ENCODE measurements at regions not wholly inside any gene's neighbourhood (a gene's known extent, or its start where the extent isn't known, plus 50 kb on each side); places are given as distances from the start of the nearest gene placed in this dataset.

DNA sequence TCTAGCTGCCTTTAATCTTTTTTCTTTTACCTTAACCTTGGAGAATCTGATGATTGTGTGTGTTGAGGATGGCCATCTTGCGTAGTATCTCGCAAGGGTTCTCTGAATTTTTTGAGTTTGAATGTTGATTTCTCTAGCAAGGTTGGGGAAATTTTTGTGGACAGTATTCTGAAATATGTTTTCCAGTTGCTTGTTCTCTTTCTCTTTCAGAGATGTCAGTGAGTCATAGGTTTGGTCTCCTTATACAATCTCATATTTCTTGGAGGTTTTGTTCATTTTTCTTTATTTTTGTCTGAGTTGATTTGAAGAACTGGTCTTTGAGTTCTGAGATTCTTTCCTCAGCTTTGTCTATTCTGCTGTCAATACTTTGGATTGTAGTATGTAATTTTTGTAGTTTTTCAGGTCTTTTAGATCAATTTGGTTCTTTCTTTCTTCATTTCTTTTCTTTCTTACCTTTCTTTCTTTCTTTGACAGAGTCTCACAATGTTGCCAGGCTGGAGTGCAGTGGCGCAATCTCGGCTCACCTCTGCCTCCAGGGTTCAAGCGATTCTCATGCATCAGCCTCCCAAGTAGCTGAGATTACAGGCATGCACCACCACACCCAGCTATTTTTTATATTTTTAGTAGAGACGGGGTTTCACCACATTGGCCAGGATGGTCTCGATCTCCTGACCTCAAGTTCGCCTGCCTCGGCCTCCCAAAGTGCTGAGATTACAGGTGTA is 366.4 kb upstream of the RASGRP1 start:
- H3K9me3 Mint-ChIP-seq, result no peaks in the 10 kb centered on the region
- no peaks in the 10 kb centered on the region for H3K4me1 Mint-ChIP-seq
- no peak overlapping the region for H3K4me3 Mint-ChIP-seq
- H3K36me3 Mint-ChIP-seq, result no peaks in the 10 kb centered on the region
- no peak overlapping the region for H3K27ac Mint-ChIP-seq
- DNase-seq, result no peak
- H3K27me3 Mint-ChIP-seq, result peaks cover 5% of the 10 kb centered on the region

DNA sequence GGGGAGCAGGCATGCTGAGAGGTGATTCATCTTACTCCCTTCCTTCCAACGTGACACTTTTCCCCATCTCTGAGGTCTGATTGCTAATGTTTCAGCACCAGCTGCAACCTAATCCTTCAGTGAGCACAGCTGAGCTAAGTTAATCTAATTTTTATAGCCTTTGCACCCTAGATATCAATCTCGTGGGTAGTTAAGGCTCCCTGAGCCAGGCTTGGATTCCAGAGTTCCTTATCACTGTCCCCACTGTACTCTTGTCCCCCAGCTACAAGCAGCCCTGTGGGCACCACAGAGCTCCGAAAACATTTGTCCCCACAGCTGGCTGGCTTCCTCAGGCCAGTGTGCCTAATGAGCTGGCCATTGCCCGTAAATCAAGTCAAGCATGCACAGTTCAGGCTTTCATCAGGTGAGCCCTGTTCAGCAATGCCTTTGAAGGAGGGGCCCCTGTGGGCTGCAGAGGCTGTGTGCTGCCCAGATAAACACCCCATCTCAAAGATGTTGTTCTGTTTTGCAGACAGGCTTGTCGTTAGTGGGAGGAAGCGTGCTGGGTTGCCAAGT is 376.9 kb upstream of the RASGRP1 start:
- no peak for DNase-seq
- no peaks in the 10 kb centered on the region for H3K9me3 Mint-ChIP-seq
- H3K36me3 Mint-ChIP-seq, result no peaks in the 10 kb centered on the region
- H3K4me3 Mint-ChIP-seq, result no peak overlapping the region
- peaks cover 26% of the 10 kb centered on the region for H3K27me3 Mint-ChIP-seq
- H3K27ac Mint-ChIP-seq, result no peak overlapping the region
- no peaks in the 10 kb centered on the region for H3K4me1 Mint-ChIP-seq

DNA sequence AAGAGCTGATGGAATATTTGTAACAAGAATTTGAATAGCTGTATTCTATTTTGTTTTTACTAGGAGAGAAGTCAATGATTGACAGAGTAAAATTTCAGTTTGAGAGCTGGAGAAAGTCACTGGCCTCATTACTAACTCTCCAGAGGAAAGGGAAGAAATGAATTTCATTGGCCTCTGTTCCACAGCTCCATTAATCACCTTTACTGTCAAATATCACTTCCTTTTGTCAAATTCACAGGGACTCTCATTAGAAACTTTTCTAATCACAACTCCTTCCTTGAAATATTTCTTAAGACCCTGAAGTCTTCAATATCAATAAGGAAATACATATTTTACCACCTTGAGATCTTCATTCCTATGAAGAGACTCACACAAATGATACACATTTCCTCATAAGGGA is 379.9 kb upstream of the RASGRP1 start:
- Mint-ChIP-seq H3K9me3 (no peaks in the 10 kb centered on the region), H3K4me3 (no peak overlapping the region), H3K4me1 (no peaks in the 10 kb centered on the region), H3K27me3 (peaks cover 12% of the 10 kb centered on the region), H3K27ac (no peak overlapping the region), H3K36me3 (no peaks in the 10 kb centered on the region)
- no peak for DNase-seq

DNA sequence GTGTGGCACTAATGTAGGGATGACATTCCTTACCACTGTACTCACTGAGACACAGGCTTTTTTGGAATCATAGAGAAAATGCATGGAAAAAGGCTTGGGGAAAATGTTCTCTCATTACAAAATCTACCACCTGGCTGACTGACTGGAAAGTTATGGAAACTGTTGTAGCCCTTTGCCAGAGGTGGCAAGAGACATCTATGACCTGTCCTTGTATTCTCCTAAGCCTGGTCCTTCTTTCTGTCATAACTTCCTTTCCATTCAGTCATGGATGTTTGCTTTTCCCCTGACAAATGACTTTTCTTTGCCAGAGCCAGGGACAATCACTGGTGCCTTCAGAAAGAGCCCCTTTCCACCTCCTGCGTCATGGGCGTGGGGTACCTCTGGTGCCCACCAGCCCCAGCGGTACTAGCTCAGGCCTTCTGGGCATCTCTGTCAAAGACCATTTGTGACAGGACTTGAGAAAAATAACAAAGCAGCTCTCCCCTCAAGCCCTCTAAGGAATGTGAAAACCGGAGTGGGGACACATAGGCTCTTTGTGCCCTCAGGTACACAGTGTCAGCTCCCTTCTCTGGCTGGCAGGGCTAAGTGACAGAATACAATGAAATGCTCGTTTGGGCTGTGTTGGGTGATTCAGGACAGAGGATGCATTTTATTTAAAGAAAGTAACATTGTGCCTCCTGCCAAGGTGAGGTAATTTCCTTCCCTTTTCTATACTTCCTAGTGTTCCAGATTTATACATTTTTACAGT is 381.1 kb upstream of the RASGRP1 start:
- H3K27me3 Mint-ChIP-seq, result peaks cover 11% of the 10 kb centered on the region
- no peaks in the 10 kb centered on the region for H3K4me1 Mint-ChIP-seq
- no peak for DNase-seq
- no peaks in the 10 kb centered on the region for H3K36me3 Mint-ChIP-seq
- H3K4me3 Mint-ChIP-seq, result no peak overlapping the region
- H3K9me3 Mint-ChIP-seq, result no peaks in the 10 kb centered on the region
- no peak overlapping the region for H3K27ac Mint-ChIP-seq

DNA sequence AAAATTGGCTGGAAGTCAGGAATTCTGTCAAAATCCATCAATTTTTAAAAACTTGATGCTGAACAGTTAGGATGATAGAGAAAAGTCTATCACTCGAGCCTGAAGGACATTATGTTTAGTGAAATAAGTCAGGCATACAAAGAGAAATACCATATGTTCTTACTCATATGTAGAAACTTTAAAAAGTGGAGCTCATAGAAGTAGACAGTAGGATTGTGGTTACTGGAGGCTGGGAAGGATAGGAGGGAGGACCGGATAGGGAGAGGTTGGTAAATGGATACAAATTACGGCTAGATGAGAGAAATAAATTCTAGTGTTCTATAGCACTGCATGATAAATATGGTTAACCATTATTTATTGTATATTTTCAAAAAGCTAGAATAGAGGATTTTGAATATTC is 389.5 kb upstream of the RASGRP1 start:
- H3K4me1 Mint-ChIP-seq, result no peaks in the 10 kb centered on the region
- no peaks in the 10 kb centered on the region for H3K36me3 Mint-ChIP-seq

DNA sequence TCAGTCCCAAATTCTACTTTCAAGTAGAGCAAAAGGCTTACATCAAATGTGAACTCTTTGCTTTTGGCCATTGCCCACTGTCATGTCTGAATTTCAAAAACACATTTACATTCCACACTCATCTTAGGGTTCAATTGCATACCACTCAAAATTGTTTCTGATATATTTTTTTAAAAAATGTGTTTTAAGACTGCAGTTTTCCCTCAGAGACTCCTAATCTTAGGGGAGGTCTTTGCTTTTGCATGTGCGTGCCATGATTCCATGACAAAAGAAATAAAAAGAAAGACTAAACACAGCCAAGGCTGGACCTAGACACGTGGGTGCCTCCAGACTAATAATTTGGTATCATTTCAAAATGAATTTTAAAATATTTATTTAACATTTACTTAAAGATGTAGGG is 396.8 kb upstream of the RASGRP1 start:
- H3K36me3 Mint-ChIP-seq, result no peaks in the 10 kb centered on the region
- no peaks in the 10 kb centered on the region for H3K4me1 Mint-ChIP-seq
- H3K27me3 Mint-ChIP-seq, result peaks cover 9% of the 10 kb centered on the region
- H3K4me3 Mint-ChIP-seq, result no peak overlapping the region
- DNase-seq, result no peak
- H3K9me3 Mint-ChIP-seq, result no peaks in the 10 kb centered on the region
- no peak overlapping the region for H3K27ac Mint-ChIP-seq

More for the DNA sequence above, 389.5 kb upstream of the RASGRP1 start:
- peaks cover 10% of the 10 kb centered on the region for H3K27me3 Mint-ChIP-seq
- H3K9me3 Mint-ChIP-seq, result no peaks in the 10 kb centered on the region
- H3K4me3 Mint-ChIP-seq, result no peak overlapping the region
- DNase-seq, result no peak
- H3K27ac Mint-ChIP-seq, result no peak overlapping the region

DNA sequence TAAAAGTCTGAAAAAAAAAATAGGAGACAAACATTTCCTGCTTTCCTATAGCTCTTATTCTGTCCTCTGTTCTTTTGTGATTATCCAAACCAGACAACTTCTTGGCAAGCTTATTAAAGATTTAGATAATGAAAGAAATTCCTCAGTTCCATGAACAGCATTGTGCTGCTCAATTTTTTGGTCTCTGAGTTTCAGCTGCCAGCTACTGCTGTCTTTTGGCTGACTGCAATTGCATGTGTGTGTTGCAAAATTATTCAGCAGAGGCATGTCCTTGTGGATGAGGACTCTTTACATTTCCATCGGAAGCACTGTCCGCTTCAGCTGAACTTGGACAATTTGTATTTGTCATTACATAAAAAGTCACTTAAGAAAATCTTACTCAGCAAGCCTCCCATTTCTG is 397.3 kb upstream of the RASGRP1 start:
- no peak for DNase-seq
- Mint-ChIP-seq H3K9me3 (no peaks in the 10 kb centered on the region), H3K4me1 (no peaks in the 10 kb centered on the region), H3K27me3 (peaks cover 9% of the 10 kb centered on the region), H3K27ac (no peak overlapping the region), H3K4me3 (no peak overlapping the region), H3K36me3 (no peaks in the 10 kb centered on the region)

DNA sequence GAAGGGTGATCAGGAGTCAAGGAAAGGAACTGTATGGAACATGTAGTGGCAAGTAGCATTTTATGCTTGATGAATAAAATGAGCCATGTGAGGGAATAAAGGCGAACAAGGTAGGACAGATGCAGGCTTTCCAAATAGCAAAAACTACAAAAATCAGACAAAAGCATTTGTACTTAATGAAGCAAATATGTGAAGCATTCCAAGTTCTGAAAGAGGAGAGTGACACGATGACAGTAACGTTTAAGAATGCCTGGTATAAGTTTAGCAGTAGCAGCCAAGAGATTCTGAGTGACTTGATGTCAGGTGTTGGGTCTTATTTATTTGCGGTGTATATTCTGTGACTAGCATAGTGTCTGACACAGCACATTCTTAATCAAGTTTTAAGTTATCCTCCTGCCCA is 408.2 kb upstream of the RASGRP1 start:
- peaks cover 6% of the 10 kb centered on the region for H3K9me3 Mint-ChIP-seq
- no peak overlapping the region for H3K4me3 Mint-ChIP-seq
- peaks cover 16% of the 10 kb centered on the region for H3K27me3 Mint-ChIP-seq
- H3K4me1 Mint-ChIP-seq, result no peaks in the 10 kb centered on the region
- no peak for DNase-seq
- no peak overlapping the region for H3K27ac Mint-ChIP-seq
- H3K36me3 Mint-ChIP-seq, result no peaks in the 10 kb centered on the region

DNA sequence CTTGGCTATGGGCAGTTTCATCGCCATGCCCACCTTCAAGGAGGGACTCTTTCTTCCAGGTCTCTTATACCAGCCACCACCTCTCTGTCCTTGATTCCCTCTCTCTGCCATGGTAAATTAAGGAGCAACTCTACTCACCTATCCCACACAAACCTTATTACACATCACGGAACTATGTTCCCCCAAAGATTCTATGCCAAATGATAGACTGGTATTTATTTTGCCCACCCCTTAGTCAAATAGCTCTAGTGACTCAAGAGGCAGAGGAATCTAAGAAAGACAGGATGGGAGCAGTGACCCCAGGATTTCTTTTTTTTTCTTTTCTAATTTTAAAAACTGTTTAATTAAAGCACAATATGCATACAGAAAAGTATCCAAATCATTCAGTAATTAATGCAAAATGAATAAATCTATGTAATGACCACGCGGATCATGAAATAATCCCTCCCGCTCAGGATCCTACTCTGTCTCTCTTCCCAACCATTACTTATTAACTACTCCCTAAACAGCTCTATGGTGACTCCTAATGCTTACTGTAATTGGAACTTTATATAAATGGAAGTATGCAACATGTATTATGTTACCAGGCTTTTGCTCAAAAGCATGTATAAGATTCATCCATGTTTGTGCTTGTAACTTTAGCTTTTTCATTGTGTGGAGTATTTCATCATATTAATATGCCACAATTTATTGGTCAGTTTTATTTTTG is 410.8 kb upstream of the RASGRP1 start:
- H3K4me1 Mint-ChIP-seq, result no peaks in the 10 kb centered on the region
- DNase-seq, result no peak
- no peaks in the 10 kb centered on the region for H3K36me3 Mint-ChIP-seq
- no peak overlapping the region for H3K27ac Mint-ChIP-seq
- peaks cover 11% of the 10 kb centered on the region for H3K9me3 Mint-ChIP-seq
- H3K4me3 Mint-ChIP-seq, result no peak overlapping the region
- H3K27me3 Mint-ChIP-seq, result peaks cover 4% of the 10 kb centered on the region

DNA sequence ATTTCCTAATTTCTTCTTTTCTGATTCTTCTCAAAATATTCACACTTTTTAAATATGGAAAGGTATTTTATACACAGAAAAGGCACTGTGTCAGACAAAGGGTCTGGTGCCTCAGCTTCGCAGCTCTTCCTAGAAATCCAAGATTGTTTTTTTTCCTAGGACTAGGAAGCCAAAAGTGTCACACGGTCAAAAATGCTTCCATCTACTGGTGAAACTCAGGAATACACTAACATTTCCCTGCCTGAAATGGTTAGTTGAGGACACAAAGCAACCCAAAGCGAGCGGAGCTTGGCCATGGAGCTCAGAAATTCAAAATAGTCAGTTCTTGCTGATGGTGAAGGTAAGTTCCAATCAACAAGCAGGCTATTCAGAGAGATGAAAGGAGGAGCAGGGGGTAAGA is 426.5 kb upstream of the RASGRP1 start:
- H3K9me3 Mint-ChIP-seq, result no peaks in the 10 kb centered on the region
- no peak overlapping the region for H3K4me3 Mint-ChIP-seq
- H3K27ac Mint-ChIP-seq, result no peak overlapping the region
- no peaks in the 10 kb centered on the region for H3K36me3 Mint-ChIP-seq
- peaks cover 13% of the 10 kb centered on the region for H3K27me3 Mint-ChIP-seq
- no peak for DNase-seq
- no peaks in the 10 kb centered on the region for H3K4me1 Mint-ChIP-seq

DNA sequence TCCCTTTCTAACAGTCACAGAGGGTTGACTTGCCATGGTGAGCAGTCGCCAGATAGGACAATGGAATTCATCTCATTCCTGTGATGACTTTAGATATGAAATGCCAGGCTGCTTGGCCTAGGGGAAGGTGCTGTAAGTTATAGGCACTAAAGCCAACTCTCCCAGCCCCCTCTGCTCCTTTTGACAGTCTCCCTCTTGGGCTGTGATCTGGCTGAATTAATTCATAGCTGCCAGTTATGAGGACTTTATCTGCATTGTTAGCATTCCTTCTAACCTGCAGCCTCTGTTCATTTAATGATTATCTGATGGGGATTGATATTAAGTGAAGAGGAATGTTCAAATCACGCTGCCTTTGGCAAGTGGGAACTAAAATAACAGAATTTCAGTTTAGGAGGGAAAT is 427.1 kb upstream of the RASGRP1 start:
- no peaks in the 10 kb centered on the region for H3K36me3 Mint-ChIP-seq
- H3K27me3 Mint-ChIP-seq, result peaks cover 15% of the 10 kb centered on the region
- no peaks in the 10 kb centered on the region for H3K9me3 Mint-ChIP-seq
- H3K4me1 Mint-ChIP-seq, result no peaks in the 10 kb centered on the region
- no peak overlapping the region for H3K27ac Mint-ChIP-seq
- no peak overlapping the region for H3K4me3 Mint-ChIP-seq
- no peak for DNase-seq

DNA sequence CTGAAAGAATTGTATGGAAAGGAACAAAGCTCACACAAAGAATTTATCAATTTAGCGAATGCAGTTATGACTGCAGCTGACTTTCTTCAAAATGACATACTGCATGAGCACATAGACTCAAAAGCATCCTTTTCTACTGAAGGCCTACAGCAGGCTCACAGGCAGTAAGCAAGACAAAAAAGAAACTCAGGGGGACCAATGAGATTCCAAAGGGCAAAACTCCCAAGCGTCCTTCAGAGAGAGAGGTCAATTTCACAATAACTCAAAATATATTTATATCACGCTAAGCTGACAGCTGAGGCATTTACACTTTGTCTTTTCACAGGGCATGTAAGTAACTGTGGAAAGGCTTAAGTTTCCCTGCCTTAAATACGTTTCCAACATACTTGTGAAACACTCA is 427.9 kb upstream of the RASGRP1 start:
- Mint-ChIP-seq H3K27ac (no peak overlapping the region), H3K4me1 (no peaks in the 10 kb centered on the region), H3K9me3 (no peaks in the 10 kb centered on the region), H3K27me3 (peaks cover 19% of the 10 kb centered on the region), H3K4me3 (no peak overlapping the region), H3K36me3 (no peaks in the 10 kb centered on the region)
- no peak for DNase-seq

DNA sequence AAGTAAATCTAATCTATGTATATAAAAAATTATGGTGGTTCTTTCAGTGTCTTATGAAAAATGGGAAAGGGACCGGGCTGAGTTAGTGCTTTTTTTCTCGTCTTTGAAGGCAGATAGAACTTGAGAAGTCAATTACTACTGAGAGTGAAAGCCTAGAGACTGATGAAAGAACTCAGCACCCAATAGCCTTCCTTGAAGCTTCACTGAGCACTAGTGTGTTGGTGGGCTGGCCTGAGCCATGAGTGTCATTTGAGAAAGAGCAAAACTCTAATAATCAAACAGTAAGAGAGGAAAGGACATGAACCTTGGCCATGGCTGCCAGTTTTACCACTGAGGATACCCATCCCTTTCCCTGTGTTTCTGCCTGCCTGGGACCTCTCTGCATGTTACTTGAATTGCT is 428.3 kb upstream of the RASGRP1 start:
- Mint-ChIP-seq H3K4me3 (no peak overlapping the region), H3K4me1 (no peaks in the 10 kb centered on the region), H3K36me3 (no peaks in the 10 kb centered on the region), H3K27me3 (peaks cover 19% of the 10 kb centered on the region), H3K9me3 (no peaks in the 10 kb centered on the region), H3K27ac (no peak overlapping the region)
- DNase-seq, result no peak

DNA sequence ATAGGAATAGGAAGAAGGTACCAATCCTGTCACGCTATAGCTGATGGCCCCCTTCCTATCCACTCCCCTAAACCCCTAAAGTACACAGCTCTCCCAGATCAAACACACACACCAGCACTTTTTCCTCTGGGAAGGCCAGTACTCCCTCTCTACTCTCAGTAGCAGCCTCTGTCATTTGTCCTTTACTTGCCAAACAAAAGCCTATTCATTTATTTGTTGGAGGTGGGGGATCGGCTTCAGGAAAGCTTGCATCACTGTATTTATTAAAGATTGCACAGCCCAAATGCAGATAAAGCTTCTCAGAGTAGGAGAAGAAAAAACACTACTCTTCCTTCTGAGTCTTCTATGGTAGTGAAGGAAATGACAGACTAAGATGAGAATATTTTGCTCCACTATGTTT is 429.7 kb upstream of the RASGRP1 start:
- Mint-ChIP-seq H3K27ac (no peak overlapping the region), H3K4me3 (no peak overlapping the region), H3K36me3 (no peaks in the 10 kb centered on the region), H3K27me3 (peaks cover 15% of the 10 kb centered on the region), H3K4me1 (no peaks in the 10 kb centered on the region), H3K9me3 (no peaks in the 10 kb centered on the region)
- DNase-seq, result no peak

DNA sequence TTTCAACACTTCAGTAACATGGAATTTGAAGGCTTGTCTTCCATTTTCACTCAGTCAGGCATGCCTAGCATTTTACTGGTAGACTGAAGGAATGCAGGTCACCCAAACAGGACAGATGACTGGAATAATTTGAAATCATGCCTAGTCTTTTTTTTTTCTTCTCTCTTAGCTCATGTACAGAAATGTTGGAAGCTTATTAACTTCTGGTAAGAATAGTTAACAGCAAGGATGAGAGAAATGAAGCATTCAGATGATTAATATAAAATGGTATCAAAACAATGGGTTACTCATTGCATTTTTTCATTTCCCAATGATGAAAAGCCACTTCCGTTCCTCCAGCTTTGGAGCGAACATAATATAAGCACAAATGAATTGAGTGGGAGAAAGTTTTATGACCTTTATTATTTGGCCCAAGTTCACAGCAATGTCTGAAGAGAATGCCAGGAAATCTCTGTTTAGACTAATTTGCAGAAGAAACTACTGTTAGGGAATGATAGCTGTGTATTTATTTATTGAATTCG is 431.6 kb upstream of the RASGRP1 start:
- H3K27me3 Mint-ChIP-seq, result peaks cover 22% of the 10 kb centered on the region
- peaks cover 3% of the 10 kb centered on the region for H3K4me1 Mint-ChIP-seq
- no peak overlapping the region for H3K4me3 Mint-ChIP-seq
- H3K36me3 Mint-ChIP-seq, result no peaks in the 10 kb centered on the region
- H3K27ac Mint-ChIP-seq, result no peak overlapping the region
- no peak for DNase-seq
- H3K9me3 Mint-ChIP-seq, result no peaks in the 10 kb centered on the region
